ENCODE measurements at regions not wholly inside any gene's neighbourhood (a gene's known extent, or its start where the extent isn't known, plus 50 kb on each side); places are given as distances from the start of the nearest gene placed in this dataset.

DNA sequence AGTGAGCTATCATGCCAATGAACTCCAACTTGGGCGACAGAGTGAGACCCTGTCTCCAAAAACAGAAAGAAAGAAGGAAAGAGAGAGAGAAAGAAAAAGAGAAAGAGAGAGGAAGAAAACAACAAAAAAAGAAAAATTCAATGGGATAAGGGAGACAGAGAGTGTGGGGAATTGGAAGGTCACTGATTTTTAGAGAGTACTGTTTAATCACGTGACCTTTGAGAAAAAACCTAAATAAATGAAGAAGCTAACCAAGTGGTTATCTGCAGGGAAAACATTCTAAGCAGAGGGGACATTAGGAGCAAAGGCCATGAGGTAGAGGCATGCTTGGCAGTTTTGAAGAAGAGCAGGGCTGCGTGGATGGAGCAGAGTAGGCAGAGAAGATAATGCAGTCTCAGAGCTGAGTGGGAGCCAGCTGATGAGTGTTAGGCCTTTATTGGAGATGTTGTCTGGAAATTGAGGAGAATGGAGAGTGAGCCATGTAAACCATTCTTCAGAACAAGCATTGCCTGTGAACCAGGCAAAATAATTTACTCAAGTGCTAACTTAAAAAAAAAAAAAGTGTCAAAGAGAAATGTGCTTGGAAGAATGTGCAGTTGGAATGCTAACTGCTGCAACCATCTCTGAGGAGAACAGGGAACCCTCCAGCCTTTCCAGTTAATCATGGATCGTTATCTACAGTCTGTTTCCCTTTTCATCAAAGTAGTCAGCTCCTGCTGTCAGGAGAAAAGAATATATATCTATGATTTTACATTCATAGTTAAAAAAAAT, 377.3 kb upstream of the SEMA6D start:
- WGBS (ENCODE audit: extremely low coverage, insufficient read length, low lambda C conversion rate), result no CpG with 5 or more reads among the region's 4 CpGs
- H3K4me2 ChIP-seq (ENCODE audit: insufficient read depth, insufficient read length, low read length), result no peak overlapping the region
- H3T11ph ChIP-seq (ENCODE audit: low read length), result no peak overlapping the region
- H3K4ac ChIP-seq (ENCODE audit: low read depth, low read length), result no peak overlapping the region
- no peak for TF ChIP-seq CTCF (conservative IDR thresholded peaks at IDR 0.05)
- no peak overlapping the region for H2BK12ac ChIP-seq (ENCODE audit: insufficient read length, low read depth, low read length)
- H3K79me2 ChIP-seq (ENCODE audit: insufficient read depth, low read length), result no peaks in the 10 kb centered on the region
- no peak overlapping the region for H2BK5ac ChIP-seq (ENCODE audit: insufficient read length, low read length)
- no peak overlapping the region for H3K14ac ChIP-seq (ENCODE audit: insufficient read depth, low read length)
- Mint-ChIP-seq H3K4me1 (no peaks in the 10 kb centered on the region), H3K27me3 (ENCODE audit: low read depth) (no peaks in the 10 kb centered on the region), H3K4me3 (no peak overlapping the region), H3K9me3 (peaks cover 4% of the 10 kb centered on the region in 2 experiments; a peak in 2 of 5 replicates), H3K36me3 (ENCODE audit: insufficient read depth in 1 of 3, low read depth in 3 of 3) (no peaks in the 10 kb centered on the region), H3K27ac (no peak overlapping the region)
- no peak overlapping the region for H4K8ac ChIP-seq (replicated peaks; ENCODE audit: insufficient read length, low read depth, low read length)
- no peak overlapping the region for H2BK20ac ChIP-seq (ENCODE audit: low read depth, low read length, poor library complexity, severe bottlenecking)
- no peak overlapping the region for H2AK5ac ChIP-seq (ENCODE audit: insufficient read length, low read length)
- H3K9ac ChIP-seq (ENCODE audit: extremely low read depth, insufficient read length, low read length), result no peak overlapping the region
- no peak for DNase-seq
- no peak overlapping the region for H2BK15ac ChIP-seq (ENCODE audit: low read depth, low read length)
- H4K91ac ChIP-seq (ENCODE audit: insufficient read length, low read depth, low read length), result no peak overlapping the region
- H4K20me1 ChIP-seq (ENCODE audit: control insufficient read depth, insufficient read depth, insufficient read length), result no peaks in the 10 kb centered on the region
- H3K79me1 ChIP-seq (ENCODE audit: insufficient read depth, low read depth, low read length, poor library complexity, severe bottlenecking), result no peaks in the 10 kb centered on the region
- H3K9me3 ChIP-seq (ENCODE audit: control insufficient read depth, low read depth, low read length), result no peaks in the 10 kb centered on the region
- H3K27ac ChIP-seq (ENCODE audit: insufficient read length, low read depth, low read length), result no peak overlapping the region
- no peak overlapping the region for H2AFZ ChIP-seq (ENCODE audit: low read length)
- H3K23ac ChIP-seq (ENCODE audit: insufficient read length, low read depth, low read length), result no peak overlapping the region
- H3K23me2 ChIP-seq (ENCODE audit: insufficient read length, low read depth, low read length, poor library complexity, severe bottlenecking), result no peaks in the 10 kb centered on the region
- no peak overlapping the region for H2BK120ac ChIP-seq (ENCODE audit: low read depth, low read length, poor library complexity, severe bottlenecking)
- H3K27me3 ChIP-seq (ENCODE audit: insufficient read depth, low read length), result no peaks in the 10 kb centered on the region
- no peak overlapping the region for H3K18ac ChIP-seq (ENCODE audit: insufficient read length, low read depth, low read length)
- H3K4me1 ChIP-seq (ENCODE audit: insufficient read depth, low read length), result no peaks in the 10 kb centered on the region
- no peak overlapping the region for H3K56ac ChIP-seq (ENCODE audit: insufficient read length, low read depth, low read length)
- no peak overlapping the region for H4K5ac ChIP-seq (ENCODE audit: insufficient read length, low read depth, low read length)

Data from H9 (cell line).